GM12875 (cell line): ENCODE measurements at regions not wholly inside any gene's neighbourhood (a gene's known extent, or its start where the extent isn't known, plus 50 kb on each side); places are given as distances from the start of the nearest gene placed in this dataset.

ENCODE experiments used
- H3K4me3 ChIP-seq: one replicate; pipeline ENCODE4 v1.5.1; 2011; ENCODE audit warnings: low read depth, low read length, control low read depth
- CTCF ChIP-seq: IDR thresholded peaks from 2 replicates; pipeline ENCODE4 v1.5.1; 2011; ENCODE audit warnings: low read depth, mild to moderate bottlenecking, control low read depth, inconsistent platforms, low read length, moderate library complexity, borderline replicate concordance; ENCODE audit not compliant: insufficient read depth

GRCh38 chr12:78795934-78796445 is 68.6 kb upstream of the SYT1 start:
- H3K4me3 ChIP-seq, result no peak overlapping the region
- TF ChIP-seq CTCF, result no peak

GRCh38 chr12:78797196-78797931 is 67.2 kb upstream of the SYT1 start:
- no peak for TF ChIP-seq CTCF
- no peak overlapping the region for H3K4me3 ChIP-seq

- TF ChIP-seq CTCF, result no peak
- H3K4me3 ChIP-seq, result no peak overlapping the region
These were observed 64.9 kb upstream of the SYT1 start for GRCh38 chr12:78799649-78800048.

GRCh38 chr12:78802593-78802992 is 62.0 kb upstream of the SYT1 start:
- H3K4me3 ChIP-seq, result no peak overlapping the region
- TF ChIP-seq CTCF, result no peak

- no peak overlapping the region for H3K4me3 ChIP-seq
- TF ChIP-seq CTCF, result no peak
These were observed 60.3 kb upstream of the SYT1 start for GRCh38 chr12:78804262-78804661.
